Gastrocnemius medialis (tissue), 4 donors: ENCODE measurements at regions not wholly inside any gene's neighbourhood (a gene's known extent, or its start where the extent isn't known, plus 50 kb on each side); places are given as distances from the start of the nearest gene placed in this dataset.

Experiments used
- POLR2A ChIP-seq, 2 donors: fragments of 450-650 bp; IDR thresholded peaks; one replicate each; pipeline ENCODE4 v1.6.1; 2017; ENCODE audit warnings: antibody characterized with exemption in 2 of 2, mild to moderate bottlenecking in 2 of 2, moderate library complexity in 2 of 2
- TF ChIP-seq, protein P1 (sequence below), 5 experiments: fragments of 450-650 bp in 3 of 5; fragments of 200-600 bp in 2 of 5; sonication (generic) in 2 of 5; IDR thresholded peaks in 4 of 5; conservative IDR thresholded peaks in 1 of 5; 1 replicate in 4 of 5; 2 replicates in 1 of 5; pipeline ENCODE4 v1.5.1; 2016 to 2019; ENCODE audit warnings: antibody characterized with exemption in 5 of 5, mild to moderate bottlenecking in 3 of 5, moderate library complexity in 3 of 5

DNA sequence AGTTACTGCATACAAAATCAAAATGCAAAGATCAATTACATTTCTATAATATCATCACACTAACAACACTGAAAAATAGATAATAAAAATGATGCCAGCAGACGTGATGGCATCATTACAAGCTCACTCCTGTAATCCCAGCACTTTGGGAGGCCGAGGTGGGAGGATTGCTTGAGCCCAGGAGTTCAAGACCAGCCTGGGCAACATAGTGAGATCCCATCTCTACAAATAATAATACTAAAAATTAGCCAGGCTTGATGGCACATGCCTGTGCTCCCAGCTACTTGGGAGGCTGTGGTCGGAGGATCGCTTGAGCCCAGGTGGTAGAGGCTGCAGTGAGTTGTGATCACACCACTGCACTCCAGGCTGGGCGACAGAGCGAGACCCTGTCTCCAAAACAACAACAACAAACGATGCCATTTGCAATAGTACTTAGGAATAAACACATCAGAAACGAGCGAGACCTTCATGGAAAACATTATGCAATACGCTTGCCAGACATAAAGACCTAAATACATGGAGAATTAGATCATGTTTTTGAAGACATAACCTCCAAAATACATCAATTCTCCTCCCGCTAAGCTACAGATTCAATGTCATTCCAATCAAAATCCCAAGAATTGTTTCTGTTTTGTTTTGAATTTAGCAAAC lies 86.6 kb upstream of the ERRFI1 start:
- TF ChIP-seq, protein P1, sequence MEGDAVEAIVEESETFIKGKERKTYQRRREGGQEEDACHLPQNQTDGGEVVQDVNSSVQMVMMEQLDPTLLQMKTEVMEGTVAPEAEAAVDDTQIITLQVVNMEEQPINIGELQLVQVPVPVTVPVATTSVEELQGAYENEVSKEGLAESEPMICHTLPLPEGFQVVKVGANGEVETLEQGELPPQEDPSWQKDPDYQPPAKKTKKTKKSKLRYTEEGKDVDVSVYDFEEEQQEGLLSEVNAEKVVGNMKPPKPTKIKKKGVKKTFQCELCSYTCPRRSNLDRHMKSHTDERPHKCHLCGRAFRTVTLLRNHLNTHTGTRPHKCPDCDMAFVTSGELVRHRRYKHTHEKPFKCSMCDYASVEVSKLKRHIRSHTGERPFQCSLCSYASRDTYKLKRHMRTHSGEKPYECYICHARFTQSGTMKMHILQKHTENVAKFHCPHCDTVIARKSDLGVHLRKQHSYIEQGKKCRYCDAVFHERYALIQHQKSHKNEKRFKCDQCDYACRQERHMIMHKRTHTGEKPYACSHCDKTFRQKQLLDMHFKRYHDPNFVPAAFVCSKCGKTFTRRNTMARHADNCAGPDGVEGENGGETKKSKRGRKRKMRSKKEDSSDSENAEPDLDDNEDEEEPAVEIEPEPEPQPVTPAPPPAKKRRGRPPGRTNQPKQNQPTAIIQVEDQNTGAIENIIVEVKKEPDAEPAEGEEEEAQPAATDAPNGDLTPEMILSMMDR (IDR thresholded peaks at IDR 0.05 in 4 of 5, conservative IDR thresholded peaks at IDR 0.05 in 1 of 5), result no peak
- TF ChIP-seq POLR2A (IDR thresholded peaks at IDR 0.05), result no peak
